ENCODE measurements at regions not wholly inside any gene's neighbourhood (a gene's known extent, or its start where the extent isn't known, plus 50 kb on each side); places are given as distances from the start of the nearest gene placed in this dataset.

DNA sequence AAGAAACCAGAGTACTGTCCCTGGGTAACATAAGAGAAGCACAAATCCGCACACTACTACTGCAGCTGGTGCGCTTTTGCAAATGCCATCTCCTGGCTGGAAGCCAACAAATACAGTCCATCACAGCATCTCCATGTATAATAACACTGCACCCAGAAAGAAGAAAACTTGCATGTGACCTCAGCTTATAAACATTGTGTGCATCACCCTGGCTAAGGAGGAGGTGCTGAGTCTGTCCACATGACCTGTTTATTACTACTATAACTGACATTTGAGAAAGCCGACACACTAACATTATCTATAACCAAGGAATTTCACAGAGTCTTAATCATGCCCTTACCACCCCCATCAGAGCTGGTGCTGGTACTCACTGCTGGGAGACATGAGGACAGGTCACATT is 516.8 kb downstream of the CFAP47 start:
- DNase-seq: no peak

DNA sequence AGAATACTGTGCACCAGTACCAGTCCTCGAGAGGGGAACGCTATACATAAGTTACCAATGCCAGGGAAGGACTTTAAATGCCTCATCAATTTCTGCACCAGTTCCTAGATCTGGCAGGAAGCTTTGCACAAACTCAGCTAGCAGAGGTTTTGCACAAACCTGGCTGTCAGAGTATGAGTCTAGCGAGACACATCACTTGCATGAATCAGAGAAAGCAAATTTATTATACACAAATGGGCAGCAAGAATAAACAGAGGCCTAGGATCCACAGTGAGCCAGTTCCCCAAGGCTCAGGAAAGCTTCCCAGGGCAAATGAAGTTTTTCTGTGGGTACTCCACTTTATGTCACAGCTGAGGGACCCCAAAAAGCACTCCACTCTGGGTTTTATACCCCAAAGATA is 523.5 kb downstream of the CFAP47 start:
- no peak for DNase-seq

DNA sequence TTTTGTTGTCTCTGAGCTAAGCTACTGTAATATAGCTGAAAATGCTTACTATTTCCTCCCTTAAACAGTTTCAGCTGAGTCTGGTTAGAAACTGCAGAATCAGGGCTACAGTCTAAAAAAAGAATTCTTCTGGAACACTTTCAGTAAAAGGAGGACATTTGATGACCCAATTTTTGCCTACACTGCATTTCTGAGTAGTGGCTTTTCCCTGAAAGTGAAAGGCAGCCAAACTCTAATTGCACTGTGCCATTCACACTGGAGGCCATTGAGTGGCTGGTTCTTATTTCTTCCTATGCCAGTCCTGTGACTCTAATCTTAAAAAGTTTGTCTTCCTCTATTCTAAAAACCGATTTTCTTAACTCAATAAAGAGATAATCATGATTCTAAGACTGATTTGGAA is 526.0 kb downstream of the CFAP47 start:
- DNase-seq: no peak

DNA sequence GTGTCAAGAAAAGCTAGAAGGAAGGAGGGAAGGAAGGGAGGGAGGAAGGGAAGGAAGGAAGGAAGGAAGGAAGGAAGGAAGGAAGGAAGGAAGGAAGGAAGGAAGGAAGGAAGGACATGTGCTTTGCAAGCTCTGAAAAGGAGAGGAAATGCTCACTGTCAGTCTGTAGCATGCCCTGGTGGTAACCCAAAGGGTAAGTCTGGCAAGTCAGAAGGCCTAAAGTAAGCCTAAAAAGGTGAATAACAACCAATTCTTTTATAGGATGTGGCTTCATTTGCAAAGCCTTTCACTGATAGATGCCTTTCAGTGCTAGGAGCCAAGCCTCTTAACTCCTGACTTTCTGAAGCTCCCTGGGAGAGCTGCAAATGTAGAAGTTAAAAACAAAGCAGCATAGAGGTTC is 542.6 kb downstream of the CFAP47 start:
- DNase-seq: no peak

DNA sequence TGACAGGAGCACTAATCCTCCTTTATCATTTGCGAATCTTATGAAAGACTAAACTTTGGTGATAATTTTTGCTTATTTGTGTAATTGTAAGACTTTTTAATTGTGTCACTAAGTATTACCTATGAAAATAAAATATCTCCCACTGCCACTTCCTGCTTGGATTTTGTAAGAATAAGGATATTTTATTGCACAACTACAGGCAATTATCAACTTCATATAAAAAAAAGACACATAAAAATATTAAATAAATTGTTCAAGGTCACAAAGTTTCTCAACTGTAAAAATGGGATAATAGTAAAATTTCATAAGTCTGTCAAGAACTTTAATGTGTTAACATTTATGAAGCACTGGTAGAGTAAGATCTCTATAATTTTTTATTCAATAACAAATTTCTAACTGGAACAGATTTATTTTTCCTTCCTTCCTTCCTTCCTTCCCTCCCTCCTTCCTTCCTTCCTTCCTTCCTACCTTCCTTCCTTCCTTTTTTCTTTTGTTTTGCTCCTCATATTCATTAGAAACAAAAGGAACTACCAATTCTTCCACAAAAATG is 527.6 kb upstream of the FAM47C start:
- DNase-seq: no peak

DNA sequence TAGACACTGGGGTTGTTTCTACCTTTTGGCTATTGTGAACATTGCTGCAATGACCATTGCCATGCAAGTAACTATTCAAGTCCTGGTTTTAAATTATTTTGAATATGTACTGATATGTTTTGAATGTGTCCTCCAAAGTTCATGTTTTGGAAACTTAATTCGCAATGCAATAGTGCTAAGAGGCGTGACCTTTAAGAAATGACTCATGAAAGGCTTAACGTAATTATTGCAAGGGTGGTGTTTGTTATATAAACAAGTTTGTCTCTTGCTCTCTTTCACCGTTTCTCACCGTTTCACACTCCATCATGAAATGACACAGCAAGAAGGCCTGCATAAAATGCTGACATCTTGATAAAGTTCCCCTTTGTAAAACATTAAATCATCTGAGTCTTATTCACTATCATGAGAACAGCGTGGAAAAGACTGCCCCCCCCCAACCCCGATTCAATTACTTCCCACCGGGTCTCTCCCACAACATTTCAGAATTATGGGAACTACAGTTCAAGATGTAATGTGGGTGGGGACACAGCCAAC is 506.9 kb upstream of the FAM47C start:
- DNase-seq: no peak

DNA sequence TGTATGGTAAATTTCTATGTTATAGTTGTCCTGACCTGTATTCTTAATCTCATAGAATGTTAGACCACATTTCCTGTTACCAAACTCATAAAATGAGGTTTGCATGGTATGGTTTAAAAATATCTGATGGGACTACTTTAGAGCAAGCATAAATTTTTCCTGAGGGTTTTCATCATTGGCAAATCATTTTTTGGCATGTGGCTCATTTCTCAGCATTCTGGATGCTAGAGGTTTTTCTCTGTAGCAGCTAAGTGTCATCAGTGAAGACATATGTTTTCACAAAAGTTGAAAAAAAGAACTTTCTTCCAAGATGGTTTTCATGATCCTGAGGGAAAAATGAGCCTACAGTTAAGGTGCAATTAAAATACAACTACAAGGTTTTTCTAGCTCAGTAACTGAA is 503.5 kb upstream of the FAM47C start:
- DNase-seq: no peak

DNA sequence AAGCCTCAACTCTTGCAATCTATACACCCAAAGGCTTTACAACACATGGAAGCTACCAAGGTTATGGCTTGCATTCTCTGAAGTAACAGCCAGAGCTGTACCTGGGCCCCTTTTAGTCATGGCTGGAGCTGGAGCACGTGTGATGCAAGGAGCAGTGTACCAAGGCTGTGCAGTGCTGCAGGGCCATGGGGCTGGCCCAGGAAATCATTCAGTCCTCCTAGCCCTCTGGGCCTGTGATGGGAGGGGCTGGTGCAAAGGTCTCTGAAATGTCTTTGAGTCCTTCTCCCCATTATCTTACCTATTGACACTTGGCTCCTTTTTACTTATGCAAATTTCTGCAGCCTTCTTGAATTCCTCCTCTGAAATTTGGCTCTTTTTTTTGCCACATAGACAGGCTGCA is 500.1 kb upstream of the FAM47C start:
- DNase-seq: no peak

DNA sequence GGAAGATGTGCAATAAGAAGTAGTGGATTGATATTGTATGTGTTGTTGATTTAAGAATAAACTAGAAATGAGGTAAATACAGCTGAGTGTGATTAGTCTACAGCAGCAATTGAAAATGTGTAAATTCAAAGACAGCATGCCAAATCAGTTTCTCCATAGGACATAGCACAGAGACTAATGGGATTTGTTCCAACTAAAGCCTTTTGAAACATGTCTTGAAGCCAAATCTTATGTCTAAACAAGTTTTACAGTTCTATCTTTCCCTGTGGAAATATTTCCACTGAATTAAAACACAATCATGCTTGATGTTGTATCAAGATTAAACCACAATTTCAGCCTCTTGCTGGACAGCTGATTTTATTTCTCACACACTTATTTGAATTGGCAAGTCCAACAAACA is 497.4 kb upstream of the FAM47C start:
- DNase-seq: no peak

DNA sequence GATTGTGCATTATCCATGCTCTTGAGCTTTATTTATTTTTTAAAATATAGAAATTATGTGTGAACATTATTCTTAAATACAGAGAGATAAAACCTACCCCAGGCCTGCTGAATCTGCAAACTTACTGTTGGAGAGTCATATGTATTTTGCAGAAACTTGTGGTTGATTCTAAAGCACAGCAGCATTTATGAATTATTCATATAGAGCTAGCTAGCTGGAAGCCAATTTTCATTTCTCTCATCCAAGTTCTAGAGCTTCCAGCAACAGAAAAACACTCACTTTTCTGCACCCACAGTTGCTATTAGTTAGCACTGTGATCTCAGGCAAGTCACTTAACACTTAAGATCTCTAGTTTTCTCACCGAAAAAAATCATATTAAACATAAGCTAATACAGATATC is 479.5 kb upstream of the FAM47C start:
- no peak for DNase-seq

DNA sequence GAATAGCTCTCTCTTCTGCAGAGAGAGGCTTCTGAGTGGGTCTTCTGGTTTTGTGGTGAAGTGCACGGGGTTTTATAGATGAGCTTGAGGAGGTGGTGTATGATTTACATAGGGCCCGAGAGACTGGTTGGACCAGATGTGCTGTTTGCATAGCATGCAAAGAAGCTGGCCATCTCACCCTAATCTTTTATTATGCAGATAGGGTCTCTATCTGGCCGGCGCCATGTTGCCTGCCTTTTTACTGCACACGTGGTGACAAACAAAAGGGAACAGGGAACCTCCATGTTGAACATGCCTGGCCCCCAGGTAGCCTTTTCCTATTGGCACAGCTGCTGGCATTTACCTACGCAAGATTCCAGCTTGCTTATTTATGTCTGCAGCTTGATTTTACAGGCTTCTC is 473.3 kb upstream of the FAM47C start:
- DNase-seq: no peak

DNA sequence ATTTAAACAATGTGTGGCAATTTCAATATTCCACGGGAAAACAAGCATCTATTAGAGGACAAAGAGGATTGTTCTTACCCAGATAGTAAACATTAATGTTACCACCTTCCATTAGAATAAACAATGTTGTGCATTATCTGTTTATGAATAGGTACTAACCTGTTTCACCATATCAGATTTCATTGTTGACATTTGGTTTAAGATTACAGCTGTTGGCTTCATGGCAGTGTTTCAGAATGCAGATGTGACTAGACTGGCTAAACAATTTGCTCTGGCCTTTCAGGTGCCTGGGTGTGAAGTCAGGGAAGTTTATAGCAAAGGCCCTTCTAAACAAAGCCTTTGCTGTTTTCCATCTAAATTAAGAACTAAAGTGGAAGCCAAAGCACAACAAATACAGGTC is 464.7 kb upstream of the FAM47C start:
- DNase-seq: peak; percentile 64

DNA sequence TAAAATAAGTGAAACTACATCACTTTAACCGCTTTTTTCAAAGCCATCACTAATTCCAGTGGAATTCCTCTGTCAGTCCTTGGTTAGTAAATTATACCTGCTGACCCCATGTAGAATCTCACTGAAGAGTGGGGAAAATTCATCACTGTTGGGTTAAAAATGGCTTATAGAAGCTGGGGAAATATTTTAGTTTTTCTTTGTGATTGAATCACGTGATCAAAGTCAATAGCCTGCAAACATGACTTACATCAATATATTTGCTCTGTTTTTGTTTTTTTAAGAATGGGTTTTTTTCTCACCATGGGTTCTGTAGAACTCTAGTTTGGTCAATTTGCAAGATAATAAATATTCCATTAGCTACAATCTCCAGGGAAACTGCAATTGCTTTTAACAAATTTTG is 445.2 kb upstream of the FAM47C start:
- DNase-seq: no peak

DNA sequence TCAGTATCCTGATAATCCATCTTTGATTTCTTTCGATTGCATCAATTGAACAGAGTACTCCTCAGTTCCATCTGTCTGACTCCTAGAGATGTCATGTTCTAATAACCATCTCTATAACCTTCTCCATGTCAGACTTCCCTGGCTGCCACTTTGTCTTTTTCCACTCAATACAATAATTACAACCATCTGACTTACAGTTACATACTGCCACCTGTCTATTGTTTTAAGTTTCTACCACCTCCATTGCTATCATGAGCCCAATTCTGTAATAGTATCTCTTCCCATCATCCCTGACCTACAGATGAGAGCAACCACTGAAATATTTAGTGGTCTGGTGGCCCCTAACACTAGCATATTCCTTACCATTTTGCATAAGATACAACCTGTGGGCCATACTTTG is 439.2 kb upstream of the FAM47C start:
- no peak for DNase-seq

DNA sequence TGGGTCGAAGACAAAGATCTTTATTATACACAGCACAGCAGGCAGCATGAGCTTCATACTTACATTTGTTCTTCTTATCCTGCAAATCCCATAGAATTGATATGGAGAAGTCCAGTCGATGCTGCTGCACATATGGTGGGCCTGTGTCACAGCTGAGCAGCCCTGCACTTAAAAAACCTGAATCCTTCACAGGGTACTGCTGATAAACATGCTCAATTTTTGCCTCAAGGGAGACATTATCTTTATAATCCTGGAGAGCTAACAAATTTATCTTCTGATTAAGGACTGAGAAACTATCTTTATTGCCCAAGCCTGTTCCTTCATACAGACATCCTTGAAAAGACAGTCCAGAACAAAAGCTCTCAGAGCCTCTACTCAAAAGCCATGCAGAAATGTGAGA is 434.4 kb upstream of the FAM47C start:
- DNase-seq: no peak

DNA sequence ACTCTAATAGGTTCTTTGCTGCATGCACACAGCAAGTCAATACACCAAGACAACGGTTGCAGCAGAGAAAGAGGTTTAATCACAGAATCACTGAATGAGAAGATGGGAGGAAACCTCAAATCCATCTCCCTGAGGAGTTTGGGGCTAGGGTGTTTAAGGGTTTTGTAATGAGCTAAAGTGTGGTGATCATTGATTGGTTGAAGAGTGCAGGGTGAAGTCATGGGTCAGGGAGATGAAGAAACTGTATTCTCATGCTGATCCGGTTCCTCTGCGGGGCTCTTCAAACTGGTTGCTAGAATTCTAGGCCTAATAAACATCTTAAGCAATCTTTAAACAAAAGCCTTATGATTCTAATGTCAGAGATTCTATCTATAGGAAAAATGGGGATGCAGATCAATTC is 432.5 kb upstream of the FAM47C start:
- DNase-seq: no peak

DNA sequence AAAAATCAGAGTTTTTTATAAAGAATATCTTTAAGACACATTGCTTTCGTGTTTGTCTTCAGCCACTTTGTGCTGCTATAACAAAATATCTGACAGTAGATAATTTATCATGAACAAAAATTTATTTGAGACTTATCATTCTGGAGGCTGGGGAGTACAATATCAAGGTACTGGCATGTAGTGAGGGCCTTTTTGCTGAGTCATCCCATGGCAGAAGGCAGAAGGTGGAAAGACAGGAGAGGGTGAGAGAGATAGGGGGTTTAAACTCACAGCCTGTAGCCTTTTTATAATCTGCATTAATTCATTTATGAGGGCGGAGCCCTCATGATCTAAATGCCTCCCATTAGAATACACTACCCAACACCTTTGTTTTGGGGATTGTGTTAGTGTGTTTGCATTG is 431.2 kb upstream of the FAM47C start:
- DNase-seq: no peak

DNA sequence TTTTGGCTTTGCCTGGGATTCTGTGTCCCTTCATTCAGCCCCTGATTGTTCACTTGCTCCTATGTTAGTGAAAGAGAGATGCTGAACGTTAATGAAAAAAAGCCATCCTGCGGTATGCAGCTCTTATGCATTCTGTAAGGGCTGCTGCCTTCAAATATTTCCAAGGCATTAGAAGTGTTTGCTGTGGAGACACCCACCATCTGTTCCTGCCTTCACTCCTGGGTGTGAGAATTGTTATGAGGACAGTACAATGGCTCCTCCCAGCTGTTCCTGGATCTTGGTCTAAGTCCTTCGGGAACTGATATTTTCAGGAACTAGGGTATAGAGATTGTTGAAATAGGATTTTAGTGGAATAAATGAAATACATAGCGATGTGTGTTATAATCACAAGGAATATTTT is 427.1 kb upstream of the FAM47C start:
- no peak for DNase-seq

DNA sequence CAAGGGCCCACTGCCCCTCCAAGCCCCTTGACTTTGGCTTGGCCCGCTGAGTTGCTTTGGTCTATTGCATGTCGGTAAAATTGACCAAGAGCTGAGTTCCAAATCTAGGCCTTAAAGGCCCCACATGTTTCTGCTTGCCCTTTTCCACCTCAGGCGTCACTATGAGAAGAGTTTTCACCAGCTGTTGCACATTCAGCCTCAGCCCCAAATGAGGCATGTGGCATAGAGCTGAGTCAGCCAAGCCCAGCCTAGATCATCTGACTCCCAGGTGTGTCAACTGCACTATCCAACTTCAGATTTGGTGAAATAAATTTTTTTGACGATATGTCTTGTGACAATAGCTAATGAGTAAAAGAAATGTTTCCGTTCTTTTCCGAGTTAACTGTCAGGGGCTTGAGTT is 424.5 kb upstream of the FAM47C start:
- DNase-seq: no peak

DNA sequence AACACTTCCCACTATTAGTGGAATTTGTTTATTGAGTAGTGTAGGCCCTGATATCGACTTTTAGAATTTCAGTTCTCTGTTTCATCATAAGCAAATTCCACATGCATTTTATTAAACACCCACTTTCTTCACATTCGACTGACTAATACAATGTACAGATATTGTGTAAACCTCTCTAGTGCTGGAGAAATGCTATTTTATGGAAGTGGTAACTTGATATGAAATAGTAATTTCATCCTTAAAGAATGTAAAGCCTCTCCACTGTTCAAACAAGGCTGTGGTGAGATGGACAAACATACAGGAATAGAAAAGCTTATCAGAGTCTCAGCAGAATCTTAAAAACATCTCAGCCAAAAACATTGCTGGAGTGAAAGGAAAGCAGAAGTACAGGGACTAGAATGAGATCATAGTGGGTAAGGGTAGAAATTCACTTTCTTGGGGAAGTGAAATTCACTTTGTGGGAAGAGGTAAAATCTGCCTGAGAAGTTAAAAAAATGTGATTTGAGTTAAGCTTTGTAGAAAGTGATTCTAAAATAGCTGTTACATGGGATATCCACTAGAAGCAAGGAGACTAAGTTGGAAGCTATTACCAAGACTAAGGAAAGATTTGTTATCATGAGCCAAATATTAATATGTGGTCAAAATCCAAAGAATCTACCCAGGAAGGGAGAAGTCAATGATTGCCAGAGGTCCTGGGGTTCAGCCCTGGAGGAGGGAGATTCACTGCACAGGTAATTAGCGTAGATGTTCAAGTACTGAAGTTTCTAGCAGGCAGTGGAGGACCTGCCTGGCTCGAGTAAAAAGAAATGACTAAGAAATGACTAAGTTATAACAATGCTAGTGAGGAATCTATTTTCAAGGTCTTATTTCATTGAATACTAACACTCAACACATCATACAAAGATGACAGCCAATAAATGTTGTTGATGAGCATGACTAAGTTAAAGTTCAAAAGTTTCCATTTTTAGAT is 398.3 kb upstream of the FAM47C start:
- DNase-seq: no peak

DNA sequence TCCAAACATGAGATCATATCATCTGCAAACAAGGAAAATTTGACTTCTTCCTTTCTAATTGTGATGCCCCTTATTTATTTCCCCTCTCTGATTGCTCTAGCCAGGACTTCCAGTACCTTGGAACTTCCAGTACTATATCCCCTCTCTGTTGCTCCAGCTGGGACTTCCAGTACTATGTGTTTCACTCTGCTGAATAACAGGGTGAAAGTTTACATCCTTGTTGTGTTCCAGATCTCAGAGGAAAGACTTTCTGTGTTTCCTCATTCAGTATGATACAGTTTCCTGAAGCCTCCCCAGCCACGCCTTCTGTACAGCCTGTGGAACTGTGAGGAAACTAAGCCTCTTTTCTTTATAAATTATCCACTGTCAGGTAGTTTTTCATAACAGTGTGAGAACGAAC is 381.3 kb upstream of the FAM47C start:
- DNase-seq: no peak

DNA sequence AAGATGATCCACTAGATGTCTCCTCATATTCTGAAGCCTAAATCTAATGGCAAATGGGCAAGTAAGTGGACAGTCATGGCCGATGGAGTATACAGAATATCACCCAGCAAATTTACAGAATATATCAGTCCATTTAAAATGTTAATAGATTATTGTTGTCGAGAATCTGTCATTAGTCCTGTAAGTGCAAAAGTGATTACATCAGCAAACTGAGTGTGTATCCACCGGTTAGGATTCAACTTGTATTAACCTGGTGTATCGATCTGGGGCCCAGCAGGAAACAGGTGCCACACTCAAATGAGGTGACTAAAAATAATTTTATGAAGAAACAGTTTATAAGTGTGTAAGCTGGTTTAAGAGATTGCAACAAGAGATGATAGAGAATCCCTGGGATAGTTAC is 367.9 kb upstream of the FAM47C start:
- DNase-seq: no peak

DNA sequence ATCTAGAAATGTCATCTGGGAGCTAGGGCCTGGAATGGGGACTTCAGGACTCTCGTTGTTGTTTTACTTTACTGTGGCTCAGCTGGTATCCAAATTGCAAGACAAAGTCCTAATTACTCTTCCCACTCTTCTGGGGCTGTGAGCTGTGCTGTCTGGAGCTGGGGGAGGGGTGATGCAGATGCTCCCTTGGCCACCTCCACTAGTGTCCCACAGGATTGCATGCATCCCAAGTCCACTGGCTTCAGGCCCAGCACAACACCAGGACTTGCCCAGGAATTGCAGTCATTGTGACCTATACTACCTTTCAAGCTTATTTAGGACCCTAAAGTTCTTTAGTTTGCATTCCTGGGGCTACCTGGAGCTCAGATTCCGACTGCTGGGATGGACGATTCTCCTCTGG is 366.1 kb upstream of the FAM47C start:
- no peak for DNase-seq

DNA sequence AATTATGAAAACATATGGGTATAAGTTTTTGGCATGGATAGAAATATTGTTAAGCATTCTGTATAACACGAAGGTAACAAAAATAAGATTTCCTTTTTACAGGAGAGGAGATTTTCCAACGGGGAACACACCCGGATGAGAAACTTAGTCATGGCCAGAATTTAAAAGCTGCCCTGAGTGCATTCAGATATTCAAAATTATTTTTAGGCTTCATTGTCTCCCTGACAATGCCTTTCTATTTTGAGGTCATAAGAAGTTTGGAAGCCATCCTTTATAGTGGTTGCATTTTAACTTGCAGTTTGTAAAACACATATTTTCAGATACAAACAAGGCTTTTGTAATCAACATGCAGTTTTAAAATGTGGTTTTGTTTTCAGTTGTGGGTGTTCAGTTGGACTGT is 357.5 kb upstream of the FAM47C start:
- no peak for DNase-seq

DNA sequence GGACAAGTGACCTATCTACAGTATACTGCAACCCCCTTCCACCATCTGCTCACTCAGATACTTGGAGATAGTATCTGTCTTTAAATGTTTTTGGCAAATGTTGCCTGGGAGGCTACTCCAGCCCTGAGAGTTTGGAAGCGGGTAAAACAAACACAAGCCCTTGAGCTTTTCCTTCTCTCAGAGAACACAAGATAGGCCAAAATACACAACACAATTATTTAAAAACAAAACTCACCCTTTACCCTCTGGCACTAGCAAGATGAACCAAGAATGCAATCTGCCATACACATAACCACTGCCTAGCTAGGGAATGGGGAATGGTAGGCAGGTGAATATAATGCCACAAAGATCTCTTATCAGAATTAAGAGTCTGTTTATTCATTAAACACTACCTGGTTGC is 324.7 kb upstream of the FAM47C start:
- DNase-seq: no peak

Measured in NCI-H2029 (cell line).